Heart left ventricle (tissue), 16 donors: ENCODE measurements at regions not wholly inside any gene's neighbourhood (a gene's known extent, or its start where the extent isn't known, plus 50 kb on each side); places are given as distances from the start of the nearest gene placed in this dataset.
"Not testable (repeated sequence)": the region's sequence is repeated elsewhere in the genome, so short reads cannot be mapped to it uniquely, and the experiment has no call there.

Experiments
- ATAC-seq, 4 donors: fragments of 200-7000 bp; cut with Tn5 transposase; one replicate each; pipeline ENCODE4 v1.9.1; 2020 to 2022; ENCODE audit warnings: moderate library complexity in 4 of 4, mild to moderate bottlenecking in 3 of 4, moderate number of reproducible peaks in 1 of 4
- DNase-seq, 5 donors: peaks; one replicate each; pipeline ENCODE4 v3.0.0-alpha.2; 2020
- H3K27ac ChIP-seq, 12 donors: fragments of 200-600 bp; sonication (generic) in 4 of 12; one replicate each; pipeline versions ENCODE4 v1.5.0 to v1.8.0; 2016 to 2022; ENCODE audit warnings: mild to moderate bottlenecking in 2 of 12
- H3K27me3 ChIP-seq, 9 donors: fragments of 200-600 bp; sonication (generic) in 2 of 9; one replicate each; pipeline versions ENCODE4 v1.5.1 to v1.8.0; 2016 to 2022; ENCODE audit warnings: mild to moderate bottlenecking in 3 of 9
- H3K36me3 ChIP-seq, 9 donors: fragments of 200-600 bp; sonication (generic) in 2 of 9; one replicate each; pipeline versions ENCODE4 v1.5.0 to v1.8.0; 2018 to 2022; ENCODE audit warnings: mild to moderate bottlenecking in 2 of 9
- H3K4me1 ChIP-seq, 12 donors: fragments of 200-600 bp; sonication (generic) in 4 of 12; one replicate each; pipeline versions ENCODE4 v1.5.0 to v1.8.0; 2016 to 2022; ENCODE audit warnings: mild to moderate bottlenecking in 3 of 12
- H3K4me3 ChIP-seq, 12 donors: fragments of 200-600 bp; sonication (generic) in 4 of 12; one replicate each; pipeline versions ENCODE4 v1.5.0 to v1.8.0; 2017 to 2022; ENCODE audit warnings: mild to moderate bottlenecking in 9 of 12, moderate library complexity in 4 of 12
- H3K9me3 ChIP-seq, 12 donors: fragments of 200-600 bp; sonication (generic) in 4 of 12; one replicate each; pipeline versions ENCODE4 v1.5.0 to v1.8.0; 2016 to 2022; ENCODE audit warnings: mild to moderate bottlenecking in 1 of 12
- CTCF ChIP-seq, 12 donors: fragments of 200-600 bp; sonication (generic) in 4 of 12; IDR thresholded peaks; one replicate each; pipeline versions ENCODE4 v1.5.0 to v1.8.0; 2018 to 2022; ENCODE audit warnings: antibody characterized with exemption in 12 of 12, mild to moderate bottlenecking in 5 of 12
- POLR2A ChIP-seq, 2 donors: fragments of 450-650 bp; IDR thresholded peaks; one replicate each; pipeline ENCODE4 v1.6.1; 2017; ENCODE audit warnings: antibody characterized with exemption in 2 of 2, mild to moderate bottlenecking in 2 of 2, moderate library complexity in 2 of 2
- WGBS, 4 donors: extraction: QIAGEN DNeasy Blood & Tissue Kit in 2 of 4; methylation state at CpG; one replicate each; pipeline versions ENCODE4 v1.1.5 to v1.1.7; 2013 to 2018; 5-methylcytosine and 5-hydroxymethylcytosine counted together
- intact Hi-C, 10 donors: fragments of 100-400 bp; cut with DNase I; formaldehyde crosslinking; loops; one replicate each; pipeline versions ENCODE4 v1.11.1 to v1.14.2; 2022
- donor health status: ischemic (EF 13 %, LVEDD 7.1; RV severe dilation, severe dysfunction).
- donor health status: healthy with polysubstance abuse.
- donor health status: DM: no; HTN: yes; CAD: no.
- donor health status: DM: no; HTN: no; CAD: no.
- donor health status: ischemic (EF 25% LVEDD 6.9; RV normal size, moderate dysfunction).
- donor health status: ischemic (EF 25% LVEDD 5.7; RV mildly dilated, moderate dysfunction).
- donor health status: healthy.
- donor health status: DM: yes; HTN: yes; CAD: no.
- donor health status: ischemic (EF 35%, LVEDD 5.7; RV mildly dilated, moderate dysfunction).
- donor health status: nonischemic (EF 11% LVEDD 7.7; RV severe dilation, severe dysfunction).
- donor health status: DM: yes; HTN: yes; CAD: no.
- donor health status: PGD.
- donor health status: ischemic (EF 29% LVEDD 5.4; RV normal size, mild dysfunction).
- donor health status: nonischemic (EF 23%, LVEDD 6.1; RV moderate dilation, normal function).

GRCh38 chr15:56568466-56569167 lies 103.7 kb upstream of the MNS1 start:
- Histone ChIP-seq H3K9me3 (peaks cover 0 to 9% (median 0%) of the 10 kb centered on the region in 12 donors), H3K4me1 (no peaks in the 10 kb centered on the region), H3K36me3 (no peaks in the 10 kb centered on the region), H3K27me3 (no peaks in the 10 kb centered on the region), H3K4me3 (no peak overlapping the region), H3K27ac (no peak overlapping the region)
- intact Hi-C loops: no loop called here
- TF ChIP-seq CTCF (IDR thresholded peaks at IDR 0.05) (no peak), POLR2A (IDR thresholded peaks at IDR 0.05) (no peak)
- no peak for ATAC-seq
- 75 to 92% (median 80%) methylated on average over 4 of the region's 4 CpGs for WGBS, 4 donors
- no peak for DNase-seq

- intact Hi-C loops: no loop called here
- Histone ChIP-seq H3K4me3 (no peak overlapping the region), H3K9me3 (peaks cover 0 to 25% (median 0%) of the 10 kb centered on the region in 12 donors), H3K36me3 (no peaks in the 10 kb centered on the region), H3K4me1 (no peaks in the 10 kb centered on the region), H3K27ac (no peak overlapping the region), H3K27me3 (no peaks in the 10 kb centered on the region)
- no peak for ATAC-seq
- TF ChIP-seq POLR2A (IDR thresholded peaks at IDR 0.05) (no peak), CTCF (IDR thresholded peaks at IDR 0.05) (no peak)
- no peak for DNase-seq
Measured at GRCh38 chr15:56557415-56557814, 92.5 kb upstream of the MNS1 start.

- Histone ChIP-seq H3K27ac (no peak overlapping the region), H3K27me3 (no peaks in the 10 kb centered on the region), H3K9me3 (peaks cover 0 to 36% (median 2%) of the 10 kb centered on the region in 12 donors), H3K4me1 (no peaks in the 10 kb centered on the region), H3K4me3 (no peak overlapping the region), H3K36me3 (no peaks in the 10 kb centered on the region)
- WGBS, 4 donors: 80 to 84% (median 82%) methylated on average over 1 of the region's 1 CpG
- intact Hi-C loops: no loop called here
- ATAC-seq (no peak), DNase-seq (no peak)
- TF ChIP-seq POLR2A (IDR thresholded peaks at IDR 0.05) (no peak), CTCF (IDR thresholded peaks at IDR 0.05) (no peak)
Measured at GRCh38 chr15:56553486-56553885, 88.5 kb upstream of the MNS1 start.

- TF ChIP-seq CTCF (IDR thresholded peaks at IDR 0.05): no peak
- TF ChIP-seq POLR2A (IDR thresholded peaks at IDR 0.05): no peak
- H3K27ac ChIP-seq: no peak overlapping the region
- ATAC-seq (no peak), DNase-seq (no peak)
- intact Hi-C loops: no loop called here
- no peak overlapping the region for H3K4me3 ChIP-seq
- H3K4me1 ChIP-seq: no peaks in the 10 kb centered on the region
- 82 to 89% (median 84%) methylated on average over 1 of the region's 1 CpG for WGBS, 4 donors
- no peaks in the 10 kb centered on the region for H3K36me3 ChIP-seq
- no peaks in the 10 kb centered on the region for H3K27me3 ChIP-seq
- peaks cover 0 to 34% (median 2%) of the 10 kb centered on the region in 12 donors for H3K9me3 ChIP-seq
Measured at GRCh38 chr15:56552659-56553058, 87.7 kb upstream of the MNS1 start.

- H3K27me3 ChIP-seq, DNase-seq, intact Hi-C loops, H3K4me1 ChIP-seq, H3K36me3 ChIP-seq, H3K27ac ChIP-seq, ATAC-seq, H3K4me3 ChIP-seq: not testable (repeated sequence)
- 89 to 96% (median 90%) methylated on average over 12 to 24 of the region's 24 CpGs for WGBS, 4 donors
- peaks cover 0 to 22% (median 9%) of the 10 kb centered on the region in 12 donors for H3K9me3 ChIP-seq
Measured at GRCh38 chr15:56540570-56540969, 75.6 kb upstream of the MNS1 start.

GRCh38 chr15:56540157-56540556 lies 75.2 kb upstream of the MNS1 start:
- not testable (repeated sequence) for H3K4me3 ChIP-seq

More at GRCh38 chr15:56540157-56540556, 75.2 kb upstream of the MNS1 start:
- H3K27ac ChIP-seq, H3K36me3 ChIP-seq, DNase-seq, ATAC-seq, H3K27me3 ChIP-seq, intact Hi-C loops, H3K4me1 ChIP-seq: not testable (repeated sequence)
- H3K9me3 ChIP-seq: peaks cover 0 to 19% (median 9%) of the 10 kb centered on the region in 12 donors
- 94 to 97% (median 97%) methylated on average over 16 to 22 of the region's 22 CpGs for WGBS, 4 donors
